ENCODE measurements at regions not wholly inside any gene's neighbourhood (a gene's known extent, or its start where the extent isn't known, plus 50 kb on each side); places are given as distances from the start of the nearest gene placed in this dataset.

DNA sequence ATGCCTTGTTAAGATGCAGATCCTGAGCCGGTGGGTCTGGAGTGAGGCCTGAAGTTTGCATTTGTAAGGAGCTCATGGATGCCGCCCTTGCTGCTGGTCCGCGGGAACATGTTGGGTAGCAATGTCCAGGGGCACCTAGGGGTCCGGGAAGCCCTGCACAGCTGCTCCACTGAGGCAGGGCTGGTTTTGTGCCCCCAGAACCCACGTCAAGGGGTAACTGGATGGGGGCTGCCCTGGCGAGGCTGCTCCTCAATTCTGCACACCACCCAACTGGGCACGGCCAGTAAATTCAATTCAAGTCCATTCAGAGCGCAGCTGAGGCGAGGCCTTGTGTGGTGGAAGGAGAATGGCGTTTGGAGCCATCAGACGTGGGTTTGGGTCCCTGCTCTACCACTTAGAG lies 246.3 kb upstream of the PITRM1 start:
- POLR2A ChIA-PET = no interaction called here
- Histone ChIP-seq H3K79me2 (ENCODE audit: control insufficient read depth, insufficient read depth, low read length) (no peaks in the 10 kb centered on the region), H3K9me3 (replicated peaks; ENCODE audit: control insufficient read depth, insufficient read depth, low read length) (no peaks in the 10 kb centered on the region), H3K4me1 (ENCODE audit: control insufficient read depth, extremely low read depth, insufficient read depth, low read length) (peaks cover 2% of the 10 kb centered on the region), H3K27me3 (ENCODE audit: control insufficient read depth in 2 of 2, insufficient read depth in 2 of 2, low read length in 2 of 2) (peaks cover 0 to 2% of the 10 kb centered on the region in 2 experiments), H3K9ac (replicated peaks; ENCODE audit: extremely low read depth, insufficient read depth, low read length) (no peak overlapping the region), H3K36me3 (ENCODE audit: control insufficient read depth in 2 of 2, extremely low read depth in 1 of 2, insufficient read depth in 2 of 2, low read length in 2 of 2) (no peaks in the 10 kb centered on the region), H2AFZ (ENCODE audit: low read depth, low read length) (no peak overlapping the region), H4K20me1 (replicated peaks; ENCODE audit: control insufficient read depth, extremely low read depth, insufficient read depth, low read length) (no peaks in the 10 kb centered on the region), H3K9me1 (replicated peaks; ENCODE audit: control insufficient read depth, extremely low read depth, insufficient read depth, low read length) (no peaks in the 10 kb centered on the region), H3K4me2 (ENCODE audit: insufficient read depth, low read length) (no peak overlapping the region), H3K4me3 (replicated peaks in 1 of 3; ENCODE audit: insufficient read depth in 1 of 3, low read depth in 1 of 3, low read length in 3 of 3) (no peak overlapping the region), H3K27ac (ENCODE audit: insufficient read depth, low read depth, low read length) (no peak overlapping the region)
- no TSS peak for BruUV-seq (replicated peaks)
- FAIRE-seq = no peak
- CTCF ChIA-PET = interaction anchor here (1.2 kb wide), 1 partner anchor 17 kb away, joined by 4 read pairs; no protein-coding TSS in a partner anchor
- DNase-seq (ENCODE audit: low read depth, low spot score) = no peak
- intact Hi-C loops (cut with micrococcal nuclease) = no loop called here
- no peak for TF ChIP-seq MYC (IDR thresholded peaks at IDR 0.05; ENCODE audit: low read depth, low read length)
- TF ChIP-seq JUN (IDR thresholded peaks at IDR 0.05; ENCODE audit: borderline replicate concordance, insufficient read depth, insufficient read length, low read depth) = no peak
- TF ChIP-seq POLR2A (IDR thresholded peaks at IDR 0.05; ENCODE audit: low read depth, low read length) = no peak
- TF ChIP-seq, protein P1, sequence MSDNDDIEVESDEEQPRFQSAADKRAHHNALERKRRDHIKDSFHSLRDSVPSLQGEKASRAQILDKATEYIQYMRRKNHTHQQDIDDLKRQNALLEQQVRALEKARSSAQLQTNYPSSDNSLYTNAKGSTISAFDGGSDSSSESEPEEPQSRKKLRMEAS (IDR thresholded peaks at IDR 0.05; ENCODE audit: insufficient read depth, insufficient read length) = no peak
- TF ChIP-seq, protein P2, sequence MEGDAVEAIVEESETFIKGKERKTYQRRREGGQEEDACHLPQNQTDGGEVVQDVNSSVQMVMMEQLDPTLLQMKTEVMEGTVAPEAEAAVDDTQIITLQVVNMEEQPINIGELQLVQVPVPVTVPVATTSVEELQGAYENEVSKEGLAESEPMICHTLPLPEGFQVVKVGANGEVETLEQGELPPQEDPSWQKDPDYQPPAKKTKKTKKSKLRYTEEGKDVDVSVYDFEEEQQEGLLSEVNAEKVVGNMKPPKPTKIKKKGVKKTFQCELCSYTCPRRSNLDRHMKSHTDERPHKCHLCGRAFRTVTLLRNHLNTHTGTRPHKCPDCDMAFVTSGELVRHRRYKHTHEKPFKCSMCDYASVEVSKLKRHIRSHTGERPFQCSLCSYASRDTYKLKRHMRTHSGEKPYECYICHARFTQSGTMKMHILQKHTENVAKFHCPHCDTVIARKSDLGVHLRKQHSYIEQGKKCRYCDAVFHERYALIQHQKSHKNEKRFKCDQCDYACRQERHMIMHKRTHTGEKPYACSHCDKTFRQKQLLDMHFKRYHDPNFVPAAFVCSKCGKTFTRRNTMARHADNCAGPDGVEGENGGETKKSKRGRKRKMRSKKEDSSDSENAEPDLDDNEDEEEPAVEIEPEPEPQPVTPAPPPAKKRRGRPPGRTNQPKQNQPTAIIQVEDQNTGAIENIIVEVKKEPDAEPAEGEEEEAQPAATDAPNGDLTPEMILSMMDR (IDR thresholded peaks at IDR 0.05; ENCODE audit: extremely low read depth in 1 of 2, insufficient read depth in 1 of 2, low read depth in 1 of 2, low read length in 2 of 2) = no peak
- dilution Hi-C loops (cut with MboI; ENCODE audit: extremely low pct_ligation_motif_present, low sequenced_read_pairs) = no loop called here

DNA sequence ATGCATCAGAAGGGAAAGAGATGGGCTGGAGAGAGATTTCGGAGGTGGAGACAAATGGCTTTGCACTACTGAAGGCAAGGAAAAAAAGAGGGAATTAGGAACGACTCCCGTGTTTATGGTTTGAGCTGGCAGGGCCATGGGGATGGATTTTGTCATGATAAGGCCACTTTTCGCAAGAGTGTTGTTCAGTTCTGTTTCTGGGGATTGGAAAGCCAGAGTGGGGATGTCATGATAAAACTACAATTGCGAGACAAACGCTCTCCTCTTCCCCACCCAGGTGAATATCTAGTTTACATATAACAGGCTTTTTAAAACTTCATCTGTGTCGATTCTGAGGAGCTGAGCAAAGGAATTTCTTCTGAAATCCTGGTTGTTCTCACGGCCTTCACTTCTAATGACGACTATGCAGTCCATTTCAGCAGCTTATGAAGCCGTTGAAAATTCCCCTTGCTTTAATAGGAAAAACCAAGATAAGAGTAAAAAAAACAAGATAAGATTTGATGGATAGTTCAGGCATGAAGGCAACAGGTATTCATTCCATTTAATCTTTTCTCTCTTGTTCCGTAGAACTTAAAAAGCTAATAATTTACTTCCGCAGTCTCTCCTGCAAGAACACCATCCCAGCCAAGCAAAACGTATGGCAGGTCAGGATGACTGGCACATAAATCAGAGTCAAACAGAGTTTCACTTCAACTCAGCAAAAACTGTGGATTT lies 245.6 kb upstream of the PITRM1 start:
- Histone ChIP-seq H3K27ac (ENCODE audit: insufficient read depth, low read depth, low read length) (no peak overlapping the region), H3K4me1 (ENCODE audit: control insufficient read depth, extremely low read depth, insufficient read depth, low read length) (no peaks in the 10 kb centered on the region), H3K9me3 (replicated peaks; ENCODE audit: control insufficient read depth, insufficient read depth, low read length) (no peaks in the 10 kb centered on the region), H4K20me1 (replicated peaks; ENCODE audit: control insufficient read depth, extremely low read depth, insufficient read depth, low read length) (no peaks in the 10 kb centered on the region), H3K27me3 (ENCODE audit: control insufficient read depth in 2 of 2, insufficient read depth in 2 of 2, low read length in 2 of 2) (peaks cover 0 to 2% of the 10 kb centered on the region in 2 experiments), H3K9me1 (replicated peaks; ENCODE audit: control insufficient read depth, extremely low read depth, insufficient read depth, low read length) (no peaks in the 10 kb centered on the region), H3K4me2 (ENCODE audit: insufficient read depth, low read length) (no peak overlapping the region), H2AFZ (ENCODE audit: low read depth, low read length) (no peak overlapping the region), H3K9ac (replicated peaks; ENCODE audit: extremely low read depth, insufficient read depth, low read length) (no peak overlapping the region), H3K4me3 (replicated peaks in 1 of 3; ENCODE audit: insufficient read depth in 1 of 3, low read depth in 1 of 3, low read length in 3 of 3) (no peak overlapping the region), H3K36me3 (ENCODE audit: control insufficient read depth in 2 of 2, extremely low read depth in 1 of 2, insufficient read depth in 2 of 2, low read length in 2 of 2) (no peaks in the 10 kb centered on the region), H3K79me2 (ENCODE audit: control insufficient read depth, insufficient read depth, low read length) (no peaks in the 10 kb centered on the region)
- intact Hi-C loops (cut with micrococcal nuclease) = no loop called here
- ChIA-PET POLR2A (no interaction called here), CTCF (interaction anchor here (0.8 to 1.2 kb wide), 2 partner anchors 8 to 18 kb away, joined by 4 read pairs; no protein-coding TSS in a partner anchor)
- dilution Hi-C loops (cut with MboI; ENCODE audit: extremely low pct_ligation_motif_present, low sequenced_read_pairs) = no loop called here
- no TSS peak for BruUV-seq (replicated peaks)
- FAIRE-seq = peak; percentile 74
- peak; percentile 47 for DNase-seq (ENCODE audit: low read depth, low spot score)
- TF ChIP-seq POLR2A (IDR thresholded peaks at IDR 0.05; ENCODE audit: low read depth, low read length) (no peak), JUN (IDR thresholded peaks at IDR 0.05; ENCODE audit: borderline replicate concordance, insufficient read depth, insufficient read length, low read depth) (no peak), GATA2 (IDR thresholded peaks at IDR 0.05; ENCODE audit: insufficient read depth, insufficient read length, low read depth, low read length) (no peak), MYC (IDR thresholded peaks at IDR 0.05; ENCODE audit: low read depth, low read length) (no peak), FOS (IDR thresholded peaks at IDR 0.05; ENCODE audit: borderline replicate concordance, insufficient read depth, low read length) (no peak), EZH2 (IDR thresholded peaks at IDR 0.05; ENCODE audit: borderline replicate concordance, low read depth, low read length, severe bottlenecking) (no peak), POLR2AphosphoS5 (IDR thresholded peaks at IDR 0.05; ENCODE audit: insufficient read depth, low read depth, low read length) (no peak)
- TF ChIP-seq, protein P2 (IDR thresholded peaks at IDR 0.05; ENCODE audit: extremely low read depth in 1 of 2, insufficient read depth in 1 of 2, low read depth in 1 of 2, low read length in 2 of 2) = no peak
- TF ChIP-seq, protein P1 (IDR thresholded peaks at IDR 0.05; ENCODE audit: insufficient read depth, insufficient read length) = no peak
